A172 (cell line): ENCODE measurements at regions not wholly inside any gene's neighbourhood (a gene's known extent, or its start where the extent isn't known, plus 50 kb on each side); places are given as distances from the start of the nearest gene placed in this dataset.
"Not testable (repeated sequence)": the region's sequence is repeated elsewhere in the genome, so short reads cannot be mapped to it uniquely, and the experiment has no call there.

Experiments used
- DNase-seq: peaks from one replicate; pipeline ENCODE4 v3.0.0-alpha.2; 2015; ENCODE audit warnings: low spot score

DNA sequence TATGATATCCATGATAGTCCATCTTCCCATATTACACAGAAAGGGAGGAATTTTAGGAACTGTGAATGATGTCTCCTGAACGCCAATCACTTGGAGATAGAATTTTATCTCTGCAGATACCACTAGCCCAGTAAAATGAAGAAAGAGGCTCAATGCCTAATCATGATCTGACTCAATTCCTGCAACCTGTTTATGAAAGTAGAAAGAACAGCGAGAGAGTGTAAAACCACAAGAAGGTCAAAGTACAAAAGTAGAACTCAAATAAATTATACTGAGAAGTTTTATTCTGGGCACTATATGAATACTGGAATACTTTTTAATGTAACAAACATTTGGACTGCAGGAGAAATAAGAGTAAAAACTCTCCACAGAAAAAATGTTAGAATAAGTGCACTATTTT, 892.1 kb upstream of the DDX18 start:
- no peak for DNase-seq

DNA sequence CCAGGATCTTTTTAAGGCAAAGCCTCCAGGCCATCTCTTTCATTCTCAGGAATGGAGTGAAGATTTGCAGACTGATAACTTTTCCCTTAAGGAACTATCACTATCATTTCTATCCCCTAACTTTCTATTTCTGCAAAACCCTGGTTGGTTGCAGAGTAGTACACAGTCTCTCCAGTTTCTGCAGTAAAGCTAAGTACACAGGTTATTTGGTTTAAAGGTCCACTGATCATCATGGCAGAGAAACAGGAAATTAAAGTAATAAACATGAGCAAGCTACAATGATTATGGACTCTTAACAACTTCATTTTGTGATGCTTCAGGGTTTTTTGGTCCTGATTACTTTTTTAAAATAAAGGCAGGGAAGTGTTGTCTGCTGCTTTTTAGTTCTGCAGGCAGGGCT, 890.0 kb upstream of the DDX18 start:
- DNase-seq: no peak

DNA sequence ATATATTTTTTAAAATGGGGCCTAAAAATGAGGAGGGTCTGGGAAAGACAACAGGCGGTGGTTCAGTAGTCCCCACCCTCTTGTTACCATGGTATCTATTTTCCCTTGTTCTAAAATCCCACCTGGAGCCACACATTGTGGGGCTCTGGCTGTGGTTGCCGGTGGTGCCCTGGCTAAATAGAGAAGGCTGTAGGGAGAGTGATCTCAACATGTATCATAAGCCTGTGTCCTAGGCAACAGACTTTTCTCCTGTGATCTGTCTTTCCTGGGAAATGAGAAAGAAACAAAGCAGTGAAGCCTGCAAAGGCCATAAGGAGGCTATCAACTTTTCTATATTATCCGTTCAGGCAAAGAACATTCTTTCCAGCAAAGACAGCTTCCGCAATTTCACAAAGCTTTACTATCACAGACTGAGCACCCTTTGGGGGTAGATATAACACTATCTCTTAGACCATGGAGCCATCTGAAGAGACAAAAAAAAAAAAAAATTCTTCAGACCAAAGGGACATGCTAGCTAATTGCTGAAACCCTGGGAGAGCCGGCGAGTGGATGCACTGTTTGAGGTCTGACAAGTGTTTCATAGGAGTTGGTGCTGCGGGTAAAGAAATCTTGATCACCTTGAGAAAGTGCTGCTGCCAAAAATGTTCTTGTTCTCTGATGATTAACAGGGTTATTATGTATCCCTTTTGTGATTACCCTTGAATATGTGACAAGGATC, 879.2 kb upstream of the DDX18 start:
- DNase-seq: no peak

DNA sequence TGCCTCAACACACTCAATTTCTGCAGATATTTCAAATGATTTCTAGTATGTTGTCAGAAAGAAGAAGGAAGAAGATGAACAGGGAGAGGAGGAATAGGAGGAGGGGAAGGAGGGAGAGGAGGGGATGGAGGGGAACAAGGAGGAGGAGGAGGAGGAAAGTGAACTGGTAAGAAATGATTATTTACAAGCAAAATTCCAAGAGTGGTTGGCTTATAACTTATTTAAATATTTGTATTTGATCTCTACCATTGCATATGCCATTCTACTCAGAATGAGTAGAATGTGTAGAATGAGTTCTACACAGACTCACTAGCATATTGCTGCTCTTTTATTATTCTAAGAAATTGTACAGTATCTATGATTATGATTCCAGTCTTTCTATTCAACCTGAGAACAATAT, 866.2 kb upstream of the DDX18 start:
- no peak for DNase-seq

DNA sequence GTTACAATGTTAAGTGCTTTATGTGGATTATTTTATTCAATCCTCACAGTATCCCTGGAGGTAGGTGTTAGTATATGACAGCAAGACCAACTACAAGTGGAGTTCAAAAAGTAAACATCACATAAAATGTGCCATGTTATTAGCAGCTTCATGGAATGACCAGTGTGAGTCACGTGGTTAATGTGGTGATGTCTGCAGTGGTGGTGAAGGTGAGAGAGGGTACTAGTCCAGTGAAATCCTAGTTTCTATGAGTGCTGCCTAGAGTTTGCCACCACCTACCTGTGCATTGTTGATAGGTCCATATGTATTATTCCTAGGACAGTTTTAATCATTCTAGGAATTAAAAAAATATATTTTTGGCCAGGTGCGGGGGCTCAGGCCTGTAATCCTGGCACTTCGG, 865.2 kb upstream of the DDX18 start:
- DNase-seq: no peak

DNA sequence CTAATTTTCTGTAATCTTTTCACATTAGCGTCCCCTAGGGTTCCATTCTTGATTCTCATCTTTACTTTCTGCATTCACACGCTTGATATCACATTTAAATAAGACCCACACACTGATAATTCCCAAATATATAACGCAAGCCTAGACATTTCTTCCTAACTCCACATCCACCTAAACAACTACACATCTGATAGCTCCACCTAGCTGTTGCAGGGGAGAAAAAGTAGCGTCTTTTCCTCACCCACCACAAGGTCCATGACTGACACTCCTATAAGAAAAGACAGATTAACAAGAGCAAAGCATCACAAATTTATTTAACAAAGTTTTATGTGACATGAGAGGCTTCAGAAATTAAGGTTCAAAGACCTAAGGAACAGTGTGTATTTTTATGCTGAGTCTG, 862.2 kb upstream of the DDX18 start:
- no peak for DNase-seq

DNA sequence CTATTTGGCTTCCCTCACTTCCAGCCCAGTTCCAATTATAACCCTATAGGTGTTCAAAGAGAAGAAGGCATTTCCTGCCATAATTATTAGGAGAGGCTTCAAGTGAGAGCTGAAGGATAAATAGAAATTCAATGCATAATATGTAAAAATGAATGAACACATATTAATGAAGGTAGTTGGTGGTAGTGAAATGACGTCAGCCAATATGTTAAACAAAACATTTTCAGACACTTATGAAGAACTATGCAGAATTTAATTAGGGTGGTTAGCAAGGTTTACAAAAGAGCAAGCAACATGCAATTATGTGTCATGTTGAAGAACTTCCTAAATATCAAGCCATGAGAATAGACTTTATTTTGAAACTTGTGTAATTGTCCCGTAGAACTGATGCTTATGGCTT, 858.8 kb upstream of the DDX18 start:
- DNase-seq: no peak

DNA sequence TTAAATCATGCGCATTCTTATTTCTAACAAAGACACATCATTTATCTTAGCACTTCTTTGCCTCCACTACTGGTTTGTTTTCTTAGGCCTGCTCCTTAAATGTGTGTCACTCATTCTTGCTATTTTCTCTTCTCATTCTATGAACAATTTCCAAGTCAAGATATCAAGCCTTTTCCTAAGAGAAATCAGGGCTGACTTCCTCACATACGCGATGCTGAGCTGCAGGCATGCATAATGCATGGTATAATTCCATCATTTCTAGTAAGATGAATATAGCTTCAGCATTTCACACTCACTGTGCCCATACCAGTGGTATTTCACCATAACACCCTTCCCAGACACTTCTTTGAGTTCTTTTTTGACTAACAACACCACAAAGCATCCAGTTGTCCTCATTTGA, 838.9 kb upstream of the DDX18 start:
- DNase-seq: no peak

DNA sequence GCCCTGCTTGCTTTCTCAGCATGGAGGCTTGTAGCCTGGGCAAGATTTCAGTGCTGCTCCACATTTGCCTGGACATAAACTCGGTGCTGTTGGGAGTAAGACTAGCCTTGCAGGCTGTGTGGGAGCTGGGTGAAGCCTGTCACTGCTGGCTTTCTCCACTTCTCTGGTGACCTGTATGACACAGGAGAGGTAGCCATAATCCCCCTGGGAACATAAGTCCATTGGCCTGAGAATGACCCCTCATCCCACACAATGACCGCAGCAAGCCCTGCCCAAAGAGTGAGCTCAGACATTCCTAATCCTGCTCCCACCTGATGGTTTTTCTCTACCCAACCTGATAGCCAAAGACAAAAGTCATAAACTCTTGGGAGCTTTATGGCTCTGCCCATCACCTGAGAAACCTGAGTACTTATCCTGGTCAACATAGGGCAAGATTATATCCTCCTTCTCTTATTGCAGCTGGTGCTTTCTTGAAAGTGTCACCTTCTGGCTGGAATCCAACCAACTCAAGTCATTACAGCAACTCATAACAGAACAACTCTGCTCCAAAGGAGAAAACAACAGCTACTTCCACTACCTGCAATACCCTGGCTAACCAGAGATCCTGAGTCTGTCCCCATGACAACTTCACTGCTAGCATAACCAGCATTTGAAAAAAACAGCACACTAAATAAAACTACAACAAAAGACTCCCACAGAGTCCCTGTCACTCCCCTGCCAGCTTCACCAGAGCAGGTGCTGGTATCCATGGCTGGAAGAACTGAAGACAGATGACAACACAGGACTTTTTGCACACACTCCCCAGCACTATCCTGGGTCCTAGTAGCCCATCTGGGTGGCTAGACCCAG, 834.4 kb upstream of the DDX18 start:
- no peak for DNase-seq

DNA sequence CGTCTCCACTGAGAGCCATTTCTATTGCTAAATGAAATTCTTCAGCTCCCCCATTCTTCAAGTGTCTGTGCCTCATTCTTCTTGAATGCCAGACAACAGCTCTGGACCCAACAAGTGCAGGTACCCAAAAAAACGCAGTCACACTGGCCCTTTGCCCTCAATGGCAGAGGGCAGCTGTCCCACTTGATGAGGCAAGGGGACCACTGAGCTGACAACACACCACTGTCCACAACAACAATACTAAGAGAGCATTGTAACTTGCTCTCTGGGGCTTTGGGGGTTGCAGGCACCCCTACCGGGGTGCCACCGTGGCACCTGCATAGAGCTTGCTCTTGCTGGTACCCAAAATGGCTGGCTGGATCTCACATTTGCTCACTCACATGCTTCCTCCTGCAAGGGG, 827.0 kb upstream of the DDX18 start:
- no peak for DNase-seq

DNA sequence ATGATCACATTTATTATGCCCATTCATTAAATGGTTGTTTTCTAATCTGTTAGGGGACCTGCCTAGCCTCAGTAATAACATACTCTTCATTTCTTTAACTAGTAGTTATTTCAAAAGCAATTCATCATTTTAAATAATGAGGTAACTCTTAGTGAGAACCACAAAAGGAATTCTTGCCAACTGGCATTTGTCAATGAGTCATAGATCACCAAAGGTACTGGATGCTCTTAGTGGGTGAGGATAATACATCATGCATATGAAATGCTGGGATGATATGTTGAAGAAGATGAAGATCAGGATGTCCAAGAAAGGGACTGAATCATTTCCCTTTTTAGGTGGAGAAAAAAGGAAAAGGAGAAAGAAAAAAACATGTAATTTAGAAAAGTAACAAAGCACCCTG, 826.2 kb upstream of the DDX18 start:
- no peak for DNase-seq

DNA sequence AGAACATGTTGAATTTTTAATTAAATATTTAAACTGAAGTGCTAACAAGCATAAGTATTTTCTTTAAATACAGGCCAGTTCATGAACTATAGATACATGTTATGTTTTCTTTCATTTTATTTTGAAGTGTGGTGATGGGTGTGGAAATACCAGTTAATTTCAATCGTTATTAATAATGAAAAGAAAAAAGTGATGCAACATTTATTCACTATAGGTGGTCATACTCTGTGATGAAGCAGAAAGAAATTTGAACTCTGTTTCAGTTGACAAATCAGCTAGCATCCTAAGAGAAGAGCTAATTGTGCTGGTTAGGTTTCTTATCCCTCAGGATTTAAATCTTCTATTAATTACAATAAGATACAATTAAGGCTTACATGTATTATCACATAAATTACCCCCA, 795.1 kb upstream of the DDX18 start:
- DNase-seq: no peak

DNA sequence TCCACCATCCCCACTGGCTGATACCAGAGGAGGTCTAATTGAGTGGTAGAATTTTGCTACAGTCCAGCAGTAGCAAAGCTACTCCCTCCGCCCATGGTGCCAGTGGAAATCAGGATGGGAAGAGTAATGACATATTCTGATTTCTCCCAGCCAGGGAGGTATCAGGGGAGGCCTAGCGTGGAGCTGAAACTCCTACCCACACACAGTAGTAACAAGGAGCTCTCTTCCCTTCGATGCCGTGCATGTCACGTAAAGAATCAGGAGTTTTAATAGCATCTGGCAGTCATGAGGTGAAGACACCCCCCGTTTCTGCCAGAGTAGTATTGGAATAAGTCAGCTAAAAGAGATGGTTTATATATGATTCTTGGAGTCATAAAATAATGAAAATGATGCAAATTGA, 786.8 kb upstream of the DDX18 start:
- no peak for DNase-seq

DNA sequence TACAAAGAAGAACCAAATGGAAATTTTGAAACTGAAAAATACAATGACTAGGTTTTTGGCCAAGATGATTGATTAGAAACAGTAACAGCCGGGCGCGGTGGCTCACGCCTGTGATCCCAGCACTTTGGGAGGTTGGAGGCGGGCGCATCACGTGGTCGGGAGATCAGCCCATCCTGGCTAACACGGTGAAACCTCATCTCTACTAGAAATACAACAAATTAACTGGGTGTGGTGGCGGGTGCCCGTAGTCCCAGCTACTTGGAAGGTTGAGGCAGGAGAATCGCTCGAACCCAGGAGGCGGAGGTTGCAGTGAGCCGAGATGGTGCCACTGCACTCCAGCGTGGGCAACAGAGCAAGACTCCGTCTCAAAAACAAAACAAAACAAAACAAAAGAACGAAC, 785.8 kb upstream of the DDX18 start:
- DNase-seq: not testable (repeated sequence)

DNA sequence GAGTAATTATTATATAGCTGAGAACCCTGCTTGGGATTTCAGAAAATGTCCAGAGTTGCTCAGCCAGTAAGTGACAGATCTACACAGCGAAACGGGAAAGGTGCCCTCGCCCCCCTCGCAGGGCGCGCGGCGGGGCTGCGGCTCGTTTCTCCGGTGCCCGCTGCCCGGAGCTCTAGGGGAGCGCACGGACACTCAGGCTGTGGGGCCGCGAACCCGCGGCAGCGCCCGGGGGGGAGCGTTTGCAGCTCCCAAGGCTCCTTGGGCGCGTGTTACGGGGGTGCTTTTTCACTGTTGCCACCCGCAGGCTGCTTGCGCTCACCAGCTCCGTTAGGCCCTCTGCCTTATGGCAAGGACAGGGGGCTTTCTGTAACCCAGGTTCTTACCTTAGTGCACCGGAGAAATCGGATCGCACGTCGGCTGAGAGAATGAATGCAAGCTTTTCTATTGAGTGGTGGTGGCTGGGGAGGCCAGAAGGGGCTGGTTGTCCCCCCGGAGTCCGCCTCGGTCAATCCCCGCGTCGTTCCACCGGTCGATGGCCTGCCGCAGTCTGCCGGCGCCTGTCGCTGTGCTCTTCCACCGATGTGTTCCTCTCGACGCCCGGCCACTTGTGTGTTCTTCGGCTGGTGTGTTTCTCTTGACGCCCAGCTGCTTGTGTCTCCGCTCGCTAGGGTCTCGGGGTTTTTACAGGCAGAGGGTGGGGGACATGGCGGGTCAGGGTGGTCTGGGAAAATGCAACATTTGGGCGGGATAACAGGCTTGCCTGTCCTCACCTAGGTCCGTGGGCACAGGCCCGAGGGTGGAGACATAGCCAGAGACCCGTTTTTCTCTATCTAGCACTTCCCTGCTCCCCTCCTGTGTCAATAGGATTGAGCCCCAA, 758.8 kb upstream of the DDX18 start:
- no peak for DNase-seq

DNA sequence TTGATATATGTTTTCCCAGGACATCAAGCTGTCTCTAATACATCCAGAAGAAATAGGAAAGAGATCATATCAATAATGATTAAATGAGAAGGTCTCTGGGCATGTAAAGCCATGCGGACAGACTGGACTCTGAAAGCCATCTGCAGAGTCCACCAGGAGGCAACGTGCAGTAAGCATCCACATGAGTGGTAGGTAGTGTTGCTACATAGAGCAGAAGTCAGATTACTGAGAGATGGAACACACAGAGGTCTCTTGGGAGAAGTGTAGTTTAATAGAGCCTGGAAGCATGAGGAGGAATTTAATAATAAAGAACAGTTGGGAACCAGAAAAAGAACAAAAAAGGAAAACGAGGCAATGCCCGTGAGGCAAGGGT, 758.1 kb upstream of the DDX18 start:
- no peak for DNase-seq

DNA sequence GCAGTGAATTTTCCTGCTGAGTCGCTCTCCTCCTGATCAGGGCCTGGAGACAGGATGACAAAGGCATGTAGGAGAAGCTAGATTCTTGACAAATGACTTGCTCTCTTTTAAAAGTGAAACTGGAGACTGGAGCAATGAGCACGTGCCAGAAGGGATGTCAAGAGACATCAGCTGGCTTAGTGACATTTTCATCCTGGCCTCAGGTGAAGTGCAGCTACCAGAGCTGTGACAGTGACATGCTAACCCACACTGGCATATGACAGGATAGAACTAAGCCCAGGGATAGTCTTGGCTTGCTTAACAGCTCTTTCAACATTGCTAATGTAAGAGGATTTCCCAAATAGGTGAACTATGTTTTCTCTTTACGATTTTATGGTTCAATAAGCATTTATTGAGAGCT, 757.5 kb upstream of the DDX18 start:
- no peak for DNase-seq

DNA sequence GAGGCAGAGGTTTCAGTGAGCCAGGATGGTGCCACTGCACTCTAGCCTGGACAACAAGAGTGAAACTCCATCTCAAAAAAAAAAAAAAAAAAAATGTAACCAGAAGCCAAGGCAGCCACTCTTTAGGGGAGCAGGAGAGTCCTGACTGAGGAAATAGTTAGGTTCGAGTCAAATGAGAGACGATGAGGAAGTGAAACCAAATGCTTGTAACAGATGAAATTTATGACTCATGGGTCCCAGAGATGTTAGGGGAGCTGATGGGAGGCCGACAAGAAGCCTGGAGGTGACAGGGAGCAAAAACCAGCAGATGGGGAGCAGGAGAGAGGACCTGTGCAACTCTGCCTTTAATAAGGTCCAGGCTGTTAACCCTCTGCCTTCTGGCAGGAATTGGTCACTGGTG, 756.1 kb upstream of the DDX18 start:
- no peak for DNase-seq

DNA sequence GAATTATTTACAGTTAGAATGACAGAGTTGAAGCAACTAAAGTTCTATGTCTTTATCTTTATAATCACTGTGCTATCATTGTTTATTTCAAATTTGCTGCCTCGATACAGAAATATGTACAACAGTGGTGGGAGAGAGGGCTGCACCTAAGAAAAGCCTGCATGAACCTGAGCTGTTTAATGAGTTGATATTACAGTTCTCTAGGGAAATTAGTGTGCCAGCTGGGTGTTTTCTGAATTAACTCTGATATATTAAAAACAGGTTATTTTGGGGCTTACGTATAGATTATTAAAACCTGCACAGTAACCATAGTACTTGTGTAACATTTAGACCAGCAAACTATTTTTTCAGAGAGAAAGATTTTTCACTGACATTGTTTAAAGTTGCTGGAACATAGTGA, 750.5 kb upstream of the DDX18 start:
- no peak for DNase-seq

DNA sequence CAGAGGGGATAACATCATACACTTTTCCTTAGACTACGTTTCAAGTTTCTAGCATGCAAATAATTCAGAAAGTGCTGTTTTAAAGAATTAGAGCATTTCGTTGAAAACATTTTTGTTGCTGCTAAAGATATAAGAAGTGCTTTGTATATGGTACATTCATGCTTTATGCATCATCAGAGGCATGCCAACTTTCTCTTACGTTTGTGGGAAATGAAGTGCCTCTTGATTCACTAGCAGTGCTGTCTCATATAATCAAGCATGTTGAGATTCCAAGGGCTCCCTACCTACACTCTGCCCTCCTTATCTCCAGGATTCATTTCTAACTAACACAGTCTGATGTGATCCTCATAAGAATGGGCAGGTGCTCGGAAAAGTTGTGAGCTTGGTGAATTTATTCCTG, 748.6 kb upstream of the DDX18 start:
- no peak for DNase-seq

DNA sequence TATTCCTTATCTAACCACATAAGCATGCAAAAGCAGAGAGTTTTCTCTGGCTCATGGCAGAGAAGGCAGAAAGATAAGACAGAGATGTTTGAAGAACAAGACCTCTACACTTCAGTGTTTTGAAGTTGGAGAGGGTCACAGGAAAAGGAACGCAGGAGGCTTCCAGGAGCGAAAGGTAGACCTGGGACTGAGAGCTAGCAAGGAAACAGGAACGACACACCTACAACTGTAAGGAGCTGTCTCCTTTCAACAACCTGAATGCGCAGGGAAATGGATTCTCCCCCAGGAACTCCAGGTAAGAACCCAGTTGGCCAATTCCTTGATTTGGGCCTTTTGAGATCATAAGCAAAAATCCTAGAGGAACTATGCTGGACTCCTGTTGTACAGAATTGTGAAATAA, 746.6 kb upstream of the DDX18 start:
- no peak for DNase-seq

DNA sequence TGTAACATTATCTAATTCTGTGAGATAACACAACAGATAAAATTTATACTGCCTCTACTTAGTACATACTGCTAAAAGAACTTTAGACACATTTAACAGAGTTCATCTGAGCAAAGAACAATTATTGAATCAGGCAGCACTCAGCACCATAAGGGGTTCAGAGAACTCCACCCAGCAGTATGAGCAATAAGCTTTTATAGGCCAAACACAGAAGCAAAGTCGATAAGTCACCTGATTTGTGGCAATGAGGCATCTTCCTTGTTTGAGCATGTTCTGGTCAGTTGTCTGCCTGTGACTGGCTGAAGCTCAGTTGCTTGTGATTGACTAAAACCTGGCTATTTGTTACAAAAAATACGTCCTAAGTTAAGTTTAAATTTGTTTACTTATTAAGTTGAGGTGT, 746.1 kb upstream of the DDX18 start:
- DNase-seq: no peak
